Activated naive CD4-positive, alpha-beta T cell treated with anti-CD3 and anti-CD28 coated beads, Interleukin-2, amount 50 U/mL, for 24 hours (primary cell): ENCODE measurements at regions not wholly inside any gene's neighbourhood (a gene's known extent, or its start where the extent isn't known, plus 50 kb on each side); places are given as distances from the start of the nearest gene placed in this dataset.

Experiments
- H3K27ac Mint-ChIP-seq: one replicate; pipeline ENCODE4 v1.8.0; 2021; ENCODE audit warnings: mild to moderate bottlenecking, mixed read lengths
- H3K27me3 Mint-ChIP-seq: one replicate; pipeline ENCODE4 v1.8.0; 2021; ENCODE audit warnings: mixed read lengths
- H3K36me3 Mint-ChIP-seq: one replicate; pipeline ENCODE4 v1.8.0; 2021; ENCODE audit warnings: mixed read lengths
- H3K4me1 Mint-ChIP-seq: one replicate; pipeline ENCODE4 v1.8.0; 2021; ENCODE audit warnings: mixed read lengths
- H3K4me3 Mint-ChIP-seq: one replicate; pipeline ENCODE4 v1.8.0; 2021; ENCODE audit warnings: mild to moderate bottlenecking, mixed read lengths
- H3K9me3 Mint-ChIP-seq: one replicate; pipeline ENCODE4 v1.8.0; 2021; ENCODE audit warnings: mixed read lengths

- H3K4me3 Mint-ChIP-seq: no peak overlapping the region
- H3K27me3 Mint-ChIP-seq: no peaks in the 10 kb centered on the region
Measured at GRCh38 chr7:47221826-47222225, 360.1 kb downstream of the TNS3 start.

GRCh38 chr7:47218378-47219176, 363.3 kb downstream of the TNS3 start:
- H3K36me3 Mint-ChIP-seq: no peaks in the 10 kb centered on the region
- no peaks in the 10 kb centered on the region for H3K27me3 Mint-ChIP-seq
- H3K4me1 Mint-ChIP-seq: no peaks in the 10 kb centered on the region
- H3K4me3 Mint-ChIP-seq: no peak overlapping the region
- no peak overlapping the region for H3K27ac Mint-ChIP-seq
- no peaks in the 10 kb centered on the region for H3K9me3 Mint-ChIP-seq

More at GRCh38 chr7:47221826-47222225, 360.1 kb downstream of the TNS3 start:
- H3K4me1 Mint-ChIP-seq: no peaks in the 10 kb centered on the region
- H3K27ac Mint-ChIP-seq: no peak overlapping the region
- peaks cover 4% of the 10 kb centered on the region for H3K9me3 Mint-ChIP-seq
- no peaks in the 10 kb centered on the region for H3K36me3 Mint-ChIP-seq

- H3K36me3 Mint-ChIP-seq: no peaks in the 10 kb centered on the region
- H3K4me3 Mint-ChIP-seq: no peak overlapping the region
- H3K27me3 Mint-ChIP-seq: no peaks in the 10 kb centered on the region
- no peaks in the 10 kb centered on the region for H3K9me3 Mint-ChIP-seq
- no peaks in the 10 kb centered on the region for H3K4me1 Mint-ChIP-seq
- H3K27ac Mint-ChIP-seq: no peak overlapping the region
Measured at GRCh38 chr7:47217570-47218360, 364.1 kb downstream of the TNS3 start.

- Mint-ChIP-seq H3K36me3 (no peaks in the 10 kb centered on the region), H3K9me3 (no peaks in the 10 kb centered on the region), H3K4me3 (no peak overlapping the region), H3K27me3 (no peaks in the 10 kb centered on the region), H3K27ac (no peak overlapping the region), H3K4me1 (no peaks in the 10 kb centered on the region)
Measured at GRCh38 chr7:47217086-47217485, 364.8 kb downstream of the TNS3 start.

GRCh38 chr7:47216439-47216838, 365.5 kb downstream of the TNS3 start:
- no peaks in the 10 kb centered on the region for H3K4me1 Mint-ChIP-seq
- H3K27ac Mint-ChIP-seq: no peak overlapping the region
- H3K9me3 Mint-ChIP-seq: no peaks in the 10 kb centered on the region
- H3K36me3 Mint-ChIP-seq: no peaks in the 10 kb centered on the region
- no peak overlapping the region for H3K4me3 Mint-ChIP-seq
- H3K27me3 Mint-ChIP-seq: no peaks in the 10 kb centered on the region

GRCh38 chr7:47215640-47216039, 366.3 kb downstream of the TNS3 start:
- Mint-ChIP-seq H3K27me3 (no peaks in the 10 kb centered on the region), H3K9me3 (no peaks in the 10 kb centered on the region), H3K4me3 (no peak overlapping the region)

GRCh38 chr7:47215049-47215448, 366.9 kb downstream of the TNS3 start:
- H3K4me1 Mint-ChIP-seq: no peaks in the 10 kb centered on the region
- no peaks in the 10 kb centered on the region for H3K36me3 Mint-ChIP-seq
- H3K9me3 Mint-ChIP-seq: no peaks in the 10 kb centered on the region
- no peaks in the 10 kb centered on the region for H3K27me3 Mint-ChIP-seq
- no peak overlapping the region for H3K27ac Mint-ChIP-seq
- no peak overlapping the region for H3K4me3 Mint-ChIP-seq

More at GRCh38 chr7:47215640-47216039, 366.3 kb downstream of the TNS3 start:
- Mint-ChIP-seq H3K36me3 (no peaks in the 10 kb centered on the region), H3K27ac (no peak overlapping the region), H3K4me1 (no peaks in the 10 kb centered on the region)

- Mint-ChIP-seq H3K4me3 (no peak overlapping the region), H3K27ac (no peak overlapping the region), H3K4me1 (no peaks in the 10 kb centered on the region), H3K9me3 (no peaks in the 10 kb centered on the region), H3K36me3 (no peaks in the 10 kb centered on the region), H3K27me3 (no peaks in the 10 kb centered on the region)
Measured at GRCh38 chr7:47213276-47213675, 368.6 kb downstream of the TNS3 start.

GRCh38 chr7:47211519-47211973, 370.4 kb downstream of the TNS3 start:
- no peaks in the 10 kb centered on the region for H3K27me3 Mint-ChIP-seq
- no peak overlapping the region for H3K4me3 Mint-ChIP-seq
- no peaks in the 10 kb centered on the region for H3K36me3 Mint-ChIP-seq
- no peaks in the 10 kb centered on the region for H3K9me3 Mint-ChIP-seq
- H3K27ac Mint-ChIP-seq: no peak overlapping the region
- no peaks in the 10 kb centered on the region for H3K4me1 Mint-ChIP-seq

- H3K27me3 Mint-ChIP-seq: no peaks in the 10 kb centered on the region
- no peak overlapping the region for H3K27ac Mint-ChIP-seq
- H3K9me3 Mint-ChIP-seq: no peaks in the 10 kb centered on the region
- H3K4me3 Mint-ChIP-seq: no peak overlapping the region
- no peaks in the 10 kb centered on the region for H3K4me1 Mint-ChIP-seq
- H3K36me3 Mint-ChIP-seq: no peaks in the 10 kb centered on the region
Measured at GRCh38 chr7:47210281-47210854, 371.5 kb downstream of the TNS3 start.

GRCh38 chr7:47207956-47208355, 374.0 kb downstream of the TNS3 start:
- H3K27ac Mint-ChIP-seq: no peak overlapping the region
- H3K4me1 Mint-ChIP-seq: no peaks in the 10 kb centered on the region
- H3K4me3 Mint-ChIP-seq: no peak overlapping the region
- peaks cover 2% of the 10 kb centered on the region for H3K27me3 Mint-ChIP-seq
- peaks cover 5% of the 10 kb centered on the region for H3K9me3 Mint-ChIP-seq
- H3K36me3 Mint-ChIP-seq: no peaks in the 10 kb centered on the region

GRCh38 chr7:47204709-47205108, 377.2 kb downstream of the TNS3 start:
- Mint-ChIP-seq H3K9me3 (peaks cover 5% of the 10 kb centered on the region), H3K4me1 (no peaks in the 10 kb centered on the region), H3K36me3 (no peaks in the 10 kb centered on the region), H3K27me3 (peaks cover 3% of the 10 kb centered on the region), H3K4me3 (no peak overlapping the region), H3K27ac (no peak overlapping the region)

- Mint-ChIP-seq H3K27me3 (peaks cover 3% of the 10 kb centered on the region), H3K27ac (no peak overlapping the region), H3K4me1 (no peaks in the 10 kb centered on the region), H3K9me3 (peaks cover 5% of the 10 kb centered on the region), H3K36me3 (no peaks in the 10 kb centered on the region), H3K4me3 (no peak overlapping the region)
Measured at GRCh38 chr7:47202146-47202783, 379.6 kb downstream of the TNS3 start.

- Mint-ChIP-seq H3K4me3 (no peak overlapping the region), H3K27me3 (peaks cover 1% of the 10 kb centered on the region), H3K36me3 (no peaks in the 10 kb centered on the region), H3K27ac (no peak overlapping the region), H3K4me1 (no peaks in the 10 kb centered on the region), H3K9me3 (no peaks in the 10 kb centered on the region)
Measured at GRCh38 chr7:47198159-47198558, 383.8 kb downstream of the TNS3 start.

GRCh38 chr7:47197486-47197885, 384.4 kb downstream of the TNS3 start:
- Mint-ChIP-seq H3K36me3 (no peaks in the 10 kb centered on the region), H3K27me3 (peaks cover 2% of the 10 kb centered on the region), H3K4me1 (no peaks in the 10 kb centered on the region), H3K9me3 (no peaks in the 10 kb centered on the region), H3K27ac (no peak overlapping the region), H3K4me3 (no peak overlapping the region)
